ENCODE measurements at regions not wholly inside any gene's neighbourhood (a gene's known extent, or its start where the extent isn't known, plus 50 kb on each side); places are given as distances from the start of the nearest gene placed in this dataset.

DNA sequence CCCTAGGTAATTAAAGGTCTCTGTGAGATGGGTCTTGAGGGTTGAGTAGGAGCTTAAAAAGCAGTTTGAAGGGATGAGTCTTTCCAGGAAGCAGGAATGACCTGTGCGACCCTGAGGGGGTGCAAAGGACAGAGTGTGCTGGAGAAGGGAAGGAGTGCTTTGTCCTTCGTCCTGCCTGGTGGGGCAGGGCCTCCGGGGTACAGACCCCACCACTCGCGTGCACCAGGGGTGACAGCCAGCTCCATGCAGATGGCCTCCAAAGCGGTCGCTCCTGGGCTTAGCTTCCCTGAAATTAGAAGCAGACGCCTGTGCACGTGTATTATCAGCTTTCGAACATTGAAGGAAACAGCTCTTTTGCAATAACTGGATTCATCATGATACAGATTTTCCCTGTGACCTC is 959.8 kb downstream of the BRD1 start:
- Histone ChIP-seq H3K4me1 (ENCODE audit: insufficient read depth, low read length) (no peaks in the 10 kb centered on the region), H3K9ac (ENCODE audit: low read length) (no peak overlapping the region), H3K27ac (ENCODE audit: low read depth, low read length) (no peak overlapping the region), H3K36me3 (ENCODE audit: insufficient read depth, low read length) (no peaks in the 10 kb centered on the region), H3K27me3 (ENCODE audit: control insufficient read depth in 1 of 2, insufficient read depth in 2 of 2, low read length in 2 of 2) (peaks cover 0 to 4% of the 10 kb centered on the region in 2 donors), H3K4me3 (ENCODE audit: low read depth in 1 of 2, low read length in 2 of 2) (no peak overlapping the region), H3K9me3 (ENCODE audit: low read length) (no peaks in the 10 kb centered on the region)

DNA sequence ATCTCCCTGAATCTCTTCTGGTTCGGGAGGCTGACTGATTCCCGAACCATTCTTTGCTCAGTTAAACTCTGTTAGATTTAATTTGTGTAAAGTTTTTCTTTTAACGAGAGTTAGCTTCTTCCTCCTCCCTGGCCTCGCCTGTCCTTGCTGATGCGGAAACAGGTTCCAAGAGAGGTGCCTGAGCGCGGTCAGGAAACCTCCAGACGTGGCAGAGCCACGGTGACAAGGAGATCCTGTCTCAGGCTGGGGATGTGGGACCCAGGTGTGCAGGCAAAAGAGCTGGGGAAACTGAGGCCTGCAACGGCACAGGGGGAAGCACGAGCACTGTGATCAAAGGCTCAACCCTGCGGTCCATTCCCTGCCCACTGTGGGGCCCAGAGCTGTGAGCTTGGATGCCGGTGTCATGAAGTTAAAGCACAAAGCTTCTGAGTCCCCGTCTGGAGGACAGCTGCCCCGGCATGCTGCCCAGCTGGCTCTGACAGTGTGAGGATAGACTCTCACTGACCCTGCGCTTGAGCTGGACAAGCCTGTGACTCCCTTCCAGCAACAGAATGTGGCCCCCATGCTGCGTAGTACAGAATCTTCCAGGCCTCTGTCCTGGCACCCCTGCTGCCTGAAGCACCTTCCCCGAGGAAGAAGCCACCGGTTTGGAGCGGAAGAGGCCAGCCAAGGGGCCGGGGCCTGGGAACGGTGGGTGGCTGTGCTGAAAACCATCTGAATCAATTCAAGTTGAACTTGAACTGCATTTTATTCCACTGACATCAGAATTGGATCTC is 960.6 kb downstream of the BRD1 start:
- Histone ChIP-seq H3K9ac (ENCODE audit: low read length) (no peak overlapping the region), H3K27ac (ENCODE audit: low read depth, low read length) (no peak overlapping the region), H3K27me3 (ENCODE audit: control insufficient read depth in 1 of 2, insufficient read depth in 2 of 2, low read length in 2 of 2) (peaks cover 0 to 4% of the 10 kb centered on the region in 2 donors)

DNA sequence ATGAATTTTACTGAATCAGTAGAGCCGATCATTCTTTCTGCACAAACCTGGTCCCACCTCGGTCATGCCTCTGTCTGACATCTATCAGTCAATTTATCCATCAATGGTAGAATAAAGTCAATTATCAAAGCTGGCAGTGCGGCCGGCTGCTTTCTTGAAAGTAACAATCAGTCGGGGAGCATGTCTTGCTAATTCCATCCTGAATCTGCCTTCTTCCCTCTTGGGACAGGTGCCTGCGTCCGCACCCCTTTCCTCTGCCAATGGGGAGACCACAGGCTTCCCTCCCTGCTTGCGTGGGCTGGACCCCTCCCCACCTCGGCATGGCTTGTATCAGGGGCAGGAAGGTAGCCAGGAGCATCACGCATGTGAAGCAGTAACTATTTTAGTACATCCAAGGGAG is 962.9 kb downstream of the BRD1 start:
- no peaks in the 10 kb centered on the region for H3K9me3 ChIP-seq (ENCODE audit: low read length)
- no peaks in the 10 kb centered on the region for H3K27me3 ChIP-seq (ENCODE audit: control insufficient read depth in 1 of 2, insufficient read depth in 2 of 2, low read length in 2 of 2)
- H3K36me3 ChIP-seq (ENCODE audit: insufficient read depth, low read length): no peaks in the 10 kb centered on the region
- no peak overlapping the region for H3K9ac ChIP-seq (ENCODE audit: low read length)
- H3K4me3 ChIP-seq (ENCODE audit: low read depth in 1 of 2, low read length in 2 of 2): no peak overlapping the region
- H3K4me1 ChIP-seq (ENCODE audit: insufficient read depth, low read length): no peaks in the 10 kb centered on the region
- no peak overlapping the region for H3K27ac ChIP-seq (ENCODE audit: low read depth, low read length)

More for the DNA sequence above, 960.6 kb downstream of the BRD1 start:
- no peaks in the 10 kb centered on the region for H3K4me1 ChIP-seq (ENCODE audit: insufficient read depth, low read length)
- no peaks in the 10 kb centered on the region for H3K36me3 ChIP-seq (ENCODE audit: insufficient read depth, low read length)
- H3K4me3 ChIP-seq (ENCODE audit: low read depth in 1 of 2, low read length in 2 of 2): no peak overlapping the region
- no peaks in the 10 kb centered on the region for H3K9me3 ChIP-seq (ENCODE audit: low read length)

DNA sequence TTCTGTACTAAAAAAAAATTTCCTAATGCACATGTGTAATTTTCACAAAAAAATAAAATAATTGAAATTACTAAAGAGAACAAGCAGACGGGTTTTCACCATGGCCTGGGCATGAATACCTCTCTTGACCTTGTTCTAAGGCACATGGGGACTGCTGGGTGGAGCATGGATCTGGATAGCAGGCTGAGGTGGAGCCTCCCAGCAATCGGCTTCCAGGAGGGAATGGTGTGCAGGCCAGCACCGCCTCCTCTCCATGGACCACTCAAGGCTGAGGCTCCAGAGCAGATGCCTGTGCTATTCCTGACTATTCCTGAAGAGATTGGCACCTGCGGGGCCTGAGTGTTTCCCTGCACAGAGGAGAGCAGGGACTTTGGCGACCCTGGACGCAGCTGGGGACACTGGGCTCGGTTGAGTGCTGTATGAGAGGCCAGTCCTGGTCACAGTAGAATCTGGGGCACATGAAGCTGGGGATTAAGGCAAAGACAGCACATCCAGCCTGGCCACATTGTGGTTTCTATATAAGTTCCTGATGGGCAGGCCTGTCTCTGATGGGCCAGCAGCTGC is 963.6 kb downstream of the BRD1 start:
- no peaks in the 10 kb centered on the region for H3K27me3 ChIP-seq (ENCODE audit: control insufficient read depth in 1 of 2, insufficient read depth in 2 of 2, low read length in 2 of 2)
- H3K4me1 ChIP-seq (ENCODE audit: insufficient read depth, low read length): no peaks in the 10 kb centered on the region
- no peak overlapping the region for H3K4me3 ChIP-seq (ENCODE audit: low read depth in 1 of 2, low read length in 2 of 2)
- no peak overlapping the region for H3K9ac ChIP-seq (ENCODE audit: low read length)
- no peaks in the 10 kb centered on the region for H3K36me3 ChIP-seq (ENCODE audit: insufficient read depth, low read length)
- H3K27ac ChIP-seq (ENCODE audit: low read depth, low read length): no peak overlapping the region
- H3K9me3 ChIP-seq (ENCODE audit: low read length): no peaks in the 10 kb centered on the region

DNA sequence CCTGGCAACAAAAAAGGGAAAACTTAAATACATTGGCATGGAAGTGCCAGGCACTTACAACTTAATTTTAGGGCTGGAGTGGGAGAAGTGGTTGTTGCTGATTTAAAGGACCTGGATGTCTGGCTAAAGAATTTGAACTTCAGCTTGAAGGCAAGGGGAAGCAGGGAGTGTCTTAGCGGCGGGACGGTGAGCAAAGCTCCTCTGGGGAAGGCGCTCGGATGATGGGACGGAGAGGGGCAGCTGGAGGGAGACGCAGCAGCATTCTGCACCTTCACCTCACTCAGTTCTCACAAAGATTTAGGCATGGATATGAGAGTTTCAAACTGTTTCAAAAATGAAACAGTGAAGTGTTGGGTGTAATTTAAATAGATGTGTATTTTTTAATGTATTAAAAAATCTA is 967.1 kb downstream of the BRD1 start:
- Histone ChIP-seq H3K4me3 (ENCODE audit: low read depth in 1 of 2, low read length in 2 of 2) (no peak overlapping the region), H3K9ac (ENCODE audit: low read length) (no peak overlapping the region), H3K27me3 (ENCODE audit: control insufficient read depth in 1 of 2, insufficient read depth in 2 of 2, low read length in 2 of 2) (no peaks in the 10 kb centered on the region), H3K4me1 (ENCODE audit: insufficient read depth, low read length) (no peaks in the 10 kb centered on the region), H3K9me3 (ENCODE audit: low read length) (no peaks in the 10 kb centered on the region), H3K36me3 (ENCODE audit: insufficient read depth, low read length) (no peaks in the 10 kb centered on the region), H3K27ac (ENCODE audit: low read depth, low read length) (no peak overlapping the region)

DNA sequence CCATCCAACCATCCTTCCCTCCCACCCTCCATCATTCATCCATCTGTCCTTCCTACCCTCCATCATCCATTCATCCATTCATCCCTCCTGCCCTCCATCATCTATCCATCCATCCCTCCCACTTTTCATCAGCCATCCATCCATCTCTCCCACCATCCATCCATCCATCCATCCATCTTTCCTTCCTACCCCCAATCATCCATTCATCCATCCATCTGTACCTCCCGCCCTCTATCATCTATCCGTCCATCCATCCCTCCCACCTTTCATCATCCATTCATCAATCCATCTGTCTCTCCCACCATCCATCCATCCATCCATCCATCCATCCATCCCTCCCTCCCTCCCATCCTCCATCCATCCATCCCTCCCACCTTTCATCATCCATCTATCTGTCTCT is 968.8 kb downstream of the BRD1 start:
- Histone ChIP-seq H3K4me1 (ENCODE audit: insufficient read depth, low read length) (no peaks in the 10 kb centered on the region), H3K27me3 (ENCODE audit: control insufficient read depth in 1 of 2, insufficient read depth in 2 of 2, low read length in 2 of 2) (no peaks in the 10 kb centered on the region)

DNA sequence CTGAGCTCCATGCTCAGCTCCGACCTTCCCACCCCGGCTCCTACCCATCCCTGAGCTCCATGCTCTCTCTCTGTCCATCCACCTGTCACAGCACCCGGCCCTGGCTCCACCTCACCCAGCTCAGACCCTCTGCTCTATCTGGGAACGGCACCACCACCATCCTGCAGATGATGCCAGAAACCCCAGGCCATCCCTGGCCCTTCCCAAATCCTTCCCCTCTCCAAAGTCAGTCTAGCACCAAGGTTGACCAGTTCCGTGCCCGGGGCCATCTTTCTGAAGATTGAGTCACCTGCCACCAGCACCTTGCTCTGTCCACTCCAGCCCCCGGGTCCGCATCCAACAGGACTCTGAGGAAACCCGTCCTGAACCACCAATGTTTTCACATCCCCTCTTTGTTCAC is 969.6 kb downstream of the BRD1 start:
- no peaks in the 10 kb centered on the region for H3K4me1 ChIP-seq (ENCODE audit: insufficient read depth, low read length)
- H3K27ac ChIP-seq (ENCODE audit: low read depth, low read length): no peak overlapping the region
- H3K9ac ChIP-seq (ENCODE audit: low read length): no peak overlapping the region
- H3K9me3 ChIP-seq (ENCODE audit: low read length): no peaks in the 10 kb centered on the region
- no peak overlapping the region for H3K4me3 ChIP-seq (ENCODE audit: low read depth in 1 of 2, low read length in 2 of 2)
- no peaks in the 10 kb centered on the region for H3K27me3 ChIP-seq (ENCODE audit: control insufficient read depth in 1 of 2, insufficient read depth in 2 of 2, low read length in 2 of 2)
- no peaks in the 10 kb centered on the region for H3K36me3 ChIP-seq (ENCODE audit: insufficient read depth, low read length)

More for the DNA sequence above, 968.8 kb downstream of the BRD1 start:
- H3K27ac ChIP-seq (ENCODE audit: low read depth, low read length): no peak overlapping the region
- H3K9me3 ChIP-seq (ENCODE audit: low read length): no peaks in the 10 kb centered on the region
- no peak overlapping the region for H3K4me3 ChIP-seq (ENCODE audit: low read depth in 1 of 2, low read length in 2 of 2)
- H3K36me3 ChIP-seq (ENCODE audit: insufficient read depth, low read length): no peaks in the 10 kb centered on the region
- H3K9ac ChIP-seq (ENCODE audit: low read length): no peak overlapping the region

DNA sequence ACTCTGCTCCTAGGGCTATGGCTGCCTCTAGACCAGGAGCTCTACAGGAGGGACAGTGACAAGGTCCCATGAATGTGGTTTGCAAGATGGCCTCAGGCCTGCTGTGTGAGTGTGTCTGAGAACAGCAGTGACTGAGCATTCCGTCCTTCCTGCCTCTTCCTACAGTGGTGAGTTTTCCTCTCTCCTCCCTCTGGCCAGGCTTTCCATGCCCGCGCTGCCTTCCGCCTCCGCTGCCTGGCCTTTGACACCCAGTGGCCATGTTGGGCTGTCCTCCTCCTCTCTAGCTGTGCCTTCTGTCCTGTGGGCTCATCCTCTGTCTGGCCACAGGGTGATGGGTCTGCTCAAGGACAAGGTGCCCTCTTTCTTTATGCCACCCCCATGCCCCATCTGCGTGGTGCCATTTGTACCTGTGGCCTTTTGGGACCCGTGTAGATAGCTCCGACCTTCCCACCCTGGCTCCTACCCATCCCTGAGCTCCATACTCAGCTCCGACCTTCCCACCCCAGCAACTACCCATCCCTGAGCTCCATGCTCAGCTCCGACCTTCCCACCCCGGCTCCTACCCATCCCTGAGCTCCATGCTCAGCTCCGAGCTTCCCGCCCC is 970.4 kb downstream of the BRD1 start:
- Histone ChIP-seq H3K4me1 (ENCODE audit: insufficient read depth, low read length) (no peaks in the 10 kb centered on the region), H3K27ac (ENCODE audit: low read depth, low read length) (no peak overlapping the region), H3K36me3 (ENCODE audit: insufficient read depth, low read length) (no peaks in the 10 kb centered on the region), H3K4me3 (ENCODE audit: low read depth in 1 of 2, low read length in 2 of 2) (no peak overlapping the region), H3K9me3 (ENCODE audit: low read length) (no peaks in the 10 kb centered on the region), H3K9ac (ENCODE audit: low read length) (no peak overlapping the region), H3K27me3 (ENCODE audit: control insufficient read depth in 1 of 2, insufficient read depth in 2 of 2, low read length in 2 of 2) (no peaks in the 10 kb centered on the region)

DNA sequence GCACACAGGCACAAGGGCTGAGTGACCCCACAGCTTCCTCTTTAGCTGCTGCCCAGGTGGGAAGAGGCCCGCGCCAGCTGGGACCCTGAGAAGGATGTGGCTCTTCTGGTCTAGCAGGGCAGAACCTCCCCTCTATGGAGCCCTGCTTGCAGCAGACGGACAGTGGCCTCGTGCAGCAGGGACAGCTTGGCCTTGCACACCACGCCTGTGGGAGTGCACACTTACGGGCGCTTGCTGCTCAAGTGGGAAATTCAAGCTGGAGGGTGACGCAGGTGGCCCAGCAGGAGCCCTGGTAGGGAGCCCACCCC is 971.4 kb downstream of the BRD1 start:
- Histone ChIP-seq H3K27me3 (ENCODE audit: control insufficient read depth in 1 of 2, insufficient read depth in 2 of 2, low read length in 2 of 2) (no peaks in the 10 kb centered on the region), H3K4me3 (ENCODE audit: low read depth in 1 of 2, low read length in 2 of 2) (no peak overlapping the region), H3K27ac (ENCODE audit: low read depth, low read length) (no peak overlapping the region), H3K9ac (ENCODE audit: low read length) (no peak overlapping the region), H3K9me3 (ENCODE audit: low read length) (no peaks in the 10 kb centered on the region), H3K4me1 (ENCODE audit: insufficient read depth, low read length) (no peaks in the 10 kb centered on the region), H3K36me3 (ENCODE audit: insufficient read depth, low read length) (no peaks in the 10 kb centered on the region)

DNA sequence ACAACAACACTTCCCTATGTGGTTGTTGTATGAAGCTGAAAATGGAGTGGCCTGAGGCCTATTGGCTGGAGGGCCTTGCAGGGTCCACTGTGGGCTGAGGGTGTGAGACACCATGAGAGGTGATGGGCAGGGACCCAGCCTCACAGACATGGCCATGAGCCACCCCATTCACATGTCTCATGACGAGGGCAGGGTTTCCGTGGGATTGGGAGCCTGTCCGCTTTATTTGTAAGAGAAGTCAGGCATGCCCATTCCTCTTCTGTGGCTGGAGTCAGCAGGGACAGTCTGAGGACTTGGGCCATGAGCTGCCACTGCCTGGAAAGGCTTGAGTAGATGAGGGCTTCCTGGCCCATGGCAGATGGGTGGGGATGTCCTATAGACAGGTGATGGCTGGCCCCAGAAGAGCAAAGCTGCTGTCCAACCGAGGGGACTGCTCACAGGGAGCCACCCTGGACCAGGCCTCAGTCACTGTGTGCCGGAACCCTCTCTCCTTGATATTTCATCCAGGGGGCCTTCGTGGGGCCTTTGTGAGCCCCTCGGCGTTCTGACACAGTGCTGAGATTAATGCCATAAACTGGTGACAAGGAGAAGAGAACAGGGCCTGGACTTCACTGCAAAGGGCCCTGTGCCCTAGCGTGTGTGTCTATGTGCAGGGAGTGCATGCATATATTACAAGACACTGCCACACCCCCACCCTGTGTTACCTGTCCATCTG is 971.9 kb downstream of the BRD1 start:
- Histone ChIP-seq H3K27ac (ENCODE audit: low read depth, low read length) (no peak overlapping the region), H3K27me3 (ENCODE audit: control insufficient read depth in 1 of 2, insufficient read depth in 2 of 2, low read length in 2 of 2) (no peaks in the 10 kb centered on the region), H3K4me3 (ENCODE audit: low read depth in 1 of 2, low read length in 2 of 2) (no peak overlapping the region), H3K36me3 (ENCODE audit: insufficient read depth, low read length) (no peaks in the 10 kb centered on the region), H3K9ac (ENCODE audit: low read length) (no peak overlapping the region), H3K9me3 (ENCODE audit: low read length) (no peaks in the 10 kb centered on the region), H3K4me1 (ENCODE audit: insufficient read depth, low read length) (no peaks in the 10 kb centered on the region)

DNA sequence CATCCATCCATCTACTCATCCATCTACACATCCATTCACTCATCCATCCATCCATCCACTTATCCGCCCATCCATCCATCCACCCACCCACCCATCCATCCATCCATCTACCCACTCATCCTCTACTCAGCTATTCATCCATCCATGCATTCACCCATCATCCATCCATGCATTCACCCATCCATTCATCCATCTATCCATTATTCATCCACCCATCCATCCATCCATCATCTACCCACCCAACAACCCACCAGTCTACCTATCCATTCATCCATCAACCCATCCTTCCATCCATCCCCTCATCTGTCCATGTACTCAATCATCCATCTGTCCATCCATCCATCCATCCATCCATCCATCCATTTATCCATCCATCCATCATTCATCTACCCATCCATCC is 972.7 kb downstream of the BRD1 start:
- H3K9ac ChIP-seq (ENCODE audit: low read length): no peak overlapping the region
- no peak overlapping the region for H3K4me3 ChIP-seq (ENCODE audit: low read depth in 1 of 2, low read length in 2 of 2)
- no peaks in the 10 kb centered on the region for H3K27me3 ChIP-seq (ENCODE audit: control insufficient read depth in 1 of 2, insufficient read depth in 2 of 2, low read length in 2 of 2)
- H3K27ac ChIP-seq (ENCODE audit: low read depth, low read length): no peak overlapping the region
- H3K9me3 ChIP-seq (ENCODE audit: low read length): no peaks in the 10 kb centered on the region
- H3K4me1 ChIP-seq (ENCODE audit: insufficient read depth, low read length): no peaks in the 10 kb centered on the region
- no peaks in the 10 kb centered on the region for H3K36me3 ChIP-seq (ENCODE audit: insufficient read depth, low read length)
